ENCODE measurements at regions not wholly inside any gene's neighbourhood (a gene's known extent, or its start where the extent isn't known, plus 50 kb on each side); places are given as distances from the start of the nearest gene placed in this dataset.

- no peak for TF ChIP-seq POLR2A (IDR thresholded peaks at IDR 0.05)
- TF ChIP-seq, protein P1, sequence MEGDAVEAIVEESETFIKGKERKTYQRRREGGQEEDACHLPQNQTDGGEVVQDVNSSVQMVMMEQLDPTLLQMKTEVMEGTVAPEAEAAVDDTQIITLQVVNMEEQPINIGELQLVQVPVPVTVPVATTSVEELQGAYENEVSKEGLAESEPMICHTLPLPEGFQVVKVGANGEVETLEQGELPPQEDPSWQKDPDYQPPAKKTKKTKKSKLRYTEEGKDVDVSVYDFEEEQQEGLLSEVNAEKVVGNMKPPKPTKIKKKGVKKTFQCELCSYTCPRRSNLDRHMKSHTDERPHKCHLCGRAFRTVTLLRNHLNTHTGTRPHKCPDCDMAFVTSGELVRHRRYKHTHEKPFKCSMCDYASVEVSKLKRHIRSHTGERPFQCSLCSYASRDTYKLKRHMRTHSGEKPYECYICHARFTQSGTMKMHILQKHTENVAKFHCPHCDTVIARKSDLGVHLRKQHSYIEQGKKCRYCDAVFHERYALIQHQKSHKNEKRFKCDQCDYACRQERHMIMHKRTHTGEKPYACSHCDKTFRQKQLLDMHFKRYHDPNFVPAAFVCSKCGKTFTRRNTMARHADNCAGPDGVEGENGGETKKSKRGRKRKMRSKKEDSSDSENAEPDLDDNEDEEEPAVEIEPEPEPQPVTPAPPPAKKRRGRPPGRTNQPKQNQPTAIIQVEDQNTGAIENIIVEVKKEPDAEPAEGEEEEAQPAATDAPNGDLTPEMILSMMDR (IDR thresholded peaks at IDR 0.05) = no peak
Observed at GRCh38 chr4:60443068-60443467, 757.1 kb upstream of the ADGRL3 start.

All from lower leg skin (tissue), 3 donors.